Osteocyte (in vitro differentiated cells): ENCODE measurements at regions not wholly inside any gene's neighbourhood (a gene's known extent, or its start where the extent isn't known, plus 50 kb on each side); places are given as distances from the start of the nearest gene placed in this dataset.

Experiments used
- DNase-seq: peaks from one replicate; pipeline ENCODE4 v3.0.0; 2021; ENCODE audit warnings: mixed read lengths; ENCODE audit not compliant: unreplicated experiment; ENCODE audit errors: extremely low spot score
- H3K27ac Mint-ChIP-seq: one replicate; pipeline ENCODE4 v1.8.0; 2021; ENCODE audit warnings: mild to moderate bottlenecking, mixed read lengths; ENCODE audit not compliant: unreplicated experiment
- H3K27me3 Mint-ChIP-seq: one replicate; pipeline ENCODE4 v1.8.0; 2021; ENCODE audit warnings: mixed read lengths; ENCODE audit not compliant: unreplicated experiment
- H3K36me3 Mint-ChIP-seq: one replicate; pipeline ENCODE4 v1.8.0; 2021; ENCODE audit warnings: mixed read lengths; ENCODE audit not compliant: unreplicated experiment
- H3K4me1 Mint-ChIP-seq: one replicate; pipeline ENCODE4 v1.8.0; 2021; ENCODE audit warnings: mixed read lengths; ENCODE audit not compliant: unreplicated experiment
- H3K4me3 Mint-ChIP-seq: one replicate; pipeline ENCODE4 v1.8.0; 2021; ENCODE audit warnings: mild to moderate bottlenecking, moderate library complexity, mixed read lengths; ENCODE audit not compliant: unreplicated experiment
- H3K9me3 Mint-ChIP-seq: one replicate; pipeline ENCODE4 v1.8.0; 2021; ENCODE audit warnings: mixed read lengths; ENCODE audit not compliant: unreplicated experiment
- TF ChIP-seq, protein P1 (sequence below): fragments of 200-600 bp; sonication (generic); IDR thresholded peaks from 2 replicates; pipeline ENCODE4 v1.5.0; 2021; ENCODE audit warnings: antibody characterized with exemption, mild to moderate bottlenecking, moderate library complexity

DNA sequence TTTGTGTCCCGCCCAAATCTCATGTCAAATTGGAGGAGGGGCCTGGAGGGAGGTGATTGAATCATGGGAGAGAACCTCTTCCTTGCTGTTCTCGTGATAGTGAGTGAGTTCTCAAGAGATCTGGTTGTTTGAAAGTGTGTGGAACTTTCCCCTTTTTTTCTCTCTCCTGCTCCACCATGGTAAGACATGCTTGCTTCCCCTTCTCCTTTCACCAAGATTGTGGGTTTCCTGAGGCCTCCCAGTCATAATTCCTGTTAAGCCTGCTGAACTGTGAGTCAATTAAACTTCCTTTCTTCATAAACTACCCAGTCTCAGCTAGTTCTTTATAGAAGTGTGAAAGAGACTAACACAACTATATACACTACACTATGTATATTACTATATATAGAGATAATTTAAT, 697.8 kb upstream of the HS3ST1 start:
- Mint-ChIP-seq H3K27ac (no peak overlapping the region), H3K9me3 (peaks cover 41% of the 10 kb centered on the region), H3K36me3 (peaks cover 1% of the 10 kb centered on the region), H3K4me3 (no peak overlapping the region), H3K27me3 (no peaks in the 10 kb centered on the region), H3K4me1 (no peaks in the 10 kb centered on the region)
- DNase-seq, result no peak
- TF ChIP-seq, protein P1, sequence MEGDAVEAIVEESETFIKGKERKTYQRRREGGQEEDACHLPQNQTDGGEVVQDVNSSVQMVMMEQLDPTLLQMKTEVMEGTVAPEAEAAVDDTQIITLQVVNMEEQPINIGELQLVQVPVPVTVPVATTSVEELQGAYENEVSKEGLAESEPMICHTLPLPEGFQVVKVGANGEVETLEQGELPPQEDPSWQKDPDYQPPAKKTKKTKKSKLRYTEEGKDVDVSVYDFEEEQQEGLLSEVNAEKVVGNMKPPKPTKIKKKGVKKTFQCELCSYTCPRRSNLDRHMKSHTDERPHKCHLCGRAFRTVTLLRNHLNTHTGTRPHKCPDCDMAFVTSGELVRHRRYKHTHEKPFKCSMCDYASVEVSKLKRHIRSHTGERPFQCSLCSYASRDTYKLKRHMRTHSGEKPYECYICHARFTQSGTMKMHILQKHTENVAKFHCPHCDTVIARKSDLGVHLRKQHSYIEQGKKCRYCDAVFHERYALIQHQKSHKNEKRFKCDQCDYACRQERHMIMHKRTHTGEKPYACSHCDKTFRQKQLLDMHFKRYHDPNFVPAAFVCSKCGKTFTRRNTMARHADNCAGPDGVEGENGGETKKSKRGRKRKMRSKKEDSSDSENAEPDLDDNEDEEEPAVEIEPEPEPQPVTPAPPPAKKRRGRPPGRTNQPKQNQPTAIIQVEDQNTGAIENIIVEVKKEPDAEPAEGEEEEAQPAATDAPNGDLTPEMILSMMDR, result no peak

DNA sequence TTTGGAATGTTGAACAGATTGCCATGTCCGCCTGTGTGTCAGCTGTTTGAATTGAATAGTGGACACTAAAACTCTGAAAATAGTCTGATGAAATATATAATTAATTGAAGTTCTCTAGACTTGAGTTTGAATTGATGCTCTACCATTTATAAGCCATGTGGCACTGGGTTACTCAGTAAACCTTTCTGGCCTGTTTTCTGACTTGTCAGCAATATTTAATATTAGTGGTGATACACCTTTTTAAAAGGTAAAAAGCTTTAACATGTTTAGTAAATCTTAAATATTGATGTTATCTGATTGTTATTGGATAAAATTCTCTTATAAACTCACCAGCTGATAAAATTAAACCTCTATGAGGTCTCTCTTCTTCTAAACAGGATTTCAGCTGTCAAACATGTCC, 695.4 kb upstream of the HS3ST1 start:
- Mint-ChIP-seq H3K4me3 (no peak overlapping the region), H3K27ac (no peak overlapping the region), H3K27me3 (no peaks in the 10 kb centered on the region), H3K9me3 (peaks cover 36% of the 10 kb centered on the region), H3K36me3 (peaks cover 1% of the 10 kb centered on the region), H3K4me1 (no peaks in the 10 kb centered on the region)
- TF ChIP-seq, protein P1, result no peak
- DNase-seq, result no peak

DNA sequence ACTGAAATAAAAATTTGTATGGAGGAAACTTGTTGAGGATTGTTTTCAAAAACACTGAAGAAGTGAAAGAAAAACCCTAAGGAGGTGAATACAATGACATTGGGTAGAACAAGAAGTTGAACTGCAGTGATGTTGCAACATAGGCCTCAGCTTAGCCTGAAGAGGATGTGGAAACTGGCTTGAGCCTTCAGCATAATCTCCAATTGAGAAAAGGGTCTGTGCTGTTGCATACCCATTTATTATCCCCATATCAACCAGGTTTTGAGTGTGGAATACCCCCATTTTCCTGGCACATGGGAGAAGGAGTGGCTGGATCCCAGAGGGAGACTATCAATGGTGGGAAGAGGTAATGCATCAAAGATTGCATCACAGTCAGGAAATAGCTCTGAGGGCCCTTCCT, 695.0 kb upstream of the HS3ST1 start:
- DNase-seq, result no peak
- Mint-ChIP-seq H3K27ac (no peak overlapping the region), H3K9me3 (peaks cover 33% of the 10 kb centered on the region), H3K4me1 (no peaks in the 10 kb centered on the region), H3K27me3 (no peaks in the 10 kb centered on the region), H3K36me3 (no peaks in the 10 kb centered on the region), H3K4me3 (no peak overlapping the region)
- TF ChIP-seq, protein P1, result no peak

DNA sequence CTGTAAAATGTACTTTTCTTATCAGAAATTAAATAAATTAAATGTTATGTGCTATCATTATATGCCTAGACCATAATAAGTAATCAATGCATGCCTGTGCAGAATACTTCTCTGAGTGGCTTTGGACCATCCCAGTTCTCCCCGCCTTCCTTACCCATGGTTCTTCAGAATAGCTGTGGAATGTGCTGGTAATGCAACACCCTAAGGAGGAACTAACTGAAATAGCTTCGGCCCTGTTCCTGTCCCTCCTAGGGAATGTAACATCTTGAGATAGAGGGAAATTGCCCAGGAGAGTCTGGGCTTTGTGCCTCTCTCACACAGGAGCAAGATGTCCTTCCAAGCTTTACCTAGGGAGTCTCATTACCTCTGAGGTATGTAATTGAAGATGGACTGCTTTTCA, 693.6 kb upstream of the HS3ST1 start:
- DNase-seq, result no peak
- Mint-ChIP-seq H3K4me3 (no peak overlapping the region), H3K27me3 (no peaks in the 10 kb centered on the region), H3K9me3 (peaks cover 39% of the 10 kb centered on the region), H3K27ac (no peak overlapping the region), H3K36me3 (no peaks in the 10 kb centered on the region), H3K4me1 (no peaks in the 10 kb centered on the region)
- TF ChIP-seq, protein P1, result no peak

DNA sequence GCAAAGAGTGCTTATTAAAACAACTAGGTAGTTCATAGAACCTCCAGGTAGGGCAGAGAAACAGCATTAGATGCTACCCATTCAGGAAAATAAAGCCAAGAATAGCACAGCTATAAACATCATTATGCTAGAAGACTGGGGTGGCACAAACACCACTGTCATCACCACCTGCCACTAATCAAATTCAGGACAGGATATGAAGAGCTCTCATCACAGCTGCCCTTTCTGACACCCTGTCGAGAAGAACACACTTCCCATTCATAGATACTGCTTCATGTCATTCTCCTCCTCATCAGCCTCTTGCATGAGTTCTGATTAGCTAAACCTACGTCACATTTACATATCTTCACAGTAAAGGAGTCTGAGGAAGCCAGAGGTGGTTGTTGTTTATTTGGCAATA, 692.3 kb upstream of the HS3ST1 start:
- TF ChIP-seq, protein P1, result no peak
- Mint-ChIP-seq H3K27me3 (no peaks in the 10 kb centered on the region), H3K27ac (no peak overlapping the region), H3K4me3 (no peak overlapping the region), H3K9me3 (peaks cover 46% of the 10 kb centered on the region), H3K4me1 (no peaks in the 10 kb centered on the region), H3K36me3 (no peaks in the 10 kb centered on the region)
- DNase-seq, result no peak
